Activated CD4-positive, CD25-positive, alpha-beta regulatory T cell (primary cell): ENCODE measurements at regions not wholly inside any gene's neighbourhood (a gene's known extent, or its start where the extent isn't known, plus 50 kb on each side); places are given as distances from the start of the nearest gene placed in this dataset.
"Not testable (repeated sequence)": the region's sequence is repeated elsewhere in the genome, so short reads cannot be mapped to it uniquely, and the experiment has no call there.

ENCODE experiments used
- DNase-seq, 4 experiments: peaks; one replicate each; lab custom pipeline; 2025; lab: John Stamatoyannopoulos, UW

GRCh38 chr10:64732372-64732957 is 1211.3 kb downstream of the REEP3 start:
- no peak for DNase-seq

- no peak for DNase-seq
Measured at GRCh38 chr10:64733980-64734379, 1212.8 kb downstream of the REEP3 start.

GRCh38 chr10:64738462-64738861 is 1217.3 kb downstream of the REEP3 start:
- DNase-seq = no peak

GRCh38 chr10:64745565-64745964 is 1224.4 kb downstream of the REEP3 start:
- DNase-seq = no peak

- DNase-seq = no peak
Measured at GRCh38 chr10:64750672-64751071, 1229.5 kb downstream of the REEP3 start.

GRCh38 chr10:64753516-64753915 is 1232.3 kb downstream of the REEP3 start:
- no peak for DNase-seq

GRCh38 chr10:64760371-64760770 is 1239.2 kb downstream of the REEP3 start:
- no peak for DNase-seq

- DNase-seq = no peak
Measured at GRCh38 chr10:64762861-64763260, 1241.7 kb downstream of the REEP3 start.

GRCh38 chr10:64765498-64765897 is 1244.3 kb downstream of the REEP3 start:
- no peak for DNase-seq

GRCh38 chr10:64771253-64772050 is 1250.3 kb downstream of the REEP3 start:
- no peak for DNase-seq

- no peak for DNase-seq
Measured at GRCh38 chr10:64773357-64773756, 1252.2 kb downstream of the REEP3 start.

- DNase-seq = not testable (repeated sequence)
Measured at GRCh38 chr10:64784451-64784850, 1263.2 kb downstream of the REEP3 start.

GRCh38 chr10:64785816-64786215 is 1264.6 kb downstream of the REEP3 start:
- no peak for DNase-seq

GRCh38 chr10:64786989-64787388 is 1265.8 kb downstream of the REEP3 start:
- DNase-seq = no peak

GRCh38 chr10:64795847-64796246 is 1274.6 kb downstream of the REEP3 start:
- no peak for DNase-seq

GRCh38 chr10:64798297-64798696 is 1277.1 kb downstream of the REEP3 start:
- no peak for DNase-seq

GRCh38 chr10:64808233-64808632 is 1287.0 kb downstream of the REEP3 start:
- not testable (repeated sequence) for DNase-seq

GRCh38 chr10:64810046-64810445 is 1288.8 kb downstream of the REEP3 start:
- not testable (repeated sequence) for DNase-seq

- no peak for DNase-seq
Measured at GRCh38 chr10:64813391-64813790, 1292.2 kb downstream of the REEP3 start.

GRCh38 chr10:64814201-64814600 is 1293.0 kb downstream of the REEP3 start:
- no peak for DNase-seq

- DNase-seq = no peak
Measured at GRCh38 chr10:64829888-64830412, 1308.7 kb downstream of the REEP3 start.

GRCh38 chr10:64830869-64831268 is 1309.7 kb downstream of the REEP3 start:
- DNase-seq = no peak

- DNase-seq = no peak
Measured at GRCh38 chr10:64840341-64840740, 1319.1 kb downstream of the REEP3 start.
